ENCODE measurements at regions not wholly inside any gene's neighbourhood (a gene's known extent, or its start where the extent isn't known, plus 50 kb on each side); places are given as distances from the start of the nearest gene placed in this dataset.

GRCh38 chr4:66357316-66357715 lies 687.0 kb upstream of the EPHA5 start:
- Histone ChIP-seq H3K4me3 (ENCODE audit: low read depth, low read length, poor library complexity, severe bottlenecking) (no peak overlapping the region), H3K27me3 (replicated peaks; ENCODE audit: insufficient read depth, low read depth, low read length, poor library complexity) (no peaks in the 10 kb centered on the region), H3K4me1 (ENCODE audit: insufficient read depth, low read length, poor library complexity, severe bottlenecking) (no peaks in the 10 kb centered on the region), H3K9me3 (ENCODE audit: low read depth, low read length, poor library complexity, severe bottlenecking) (no peaks in the 10 kb centered on the region), H3K36me3 (ENCODE audit: insufficient read depth, low read length, poor library complexity, severe bottlenecking) (no peaks in the 10 kb centered on the region), H3K27ac (ENCODE audit: low read depth, low read length, poor library complexity, severe bottlenecking) (no peak overlapping the region)
- BruUV-seq (replicated peaks) = no TSS peak
- intact Hi-C loops (cut with micrococcal nuclease; ENCODE audit: unreplicated experiment) = no loop called here
- POLR2A ChIA-PET (ENCODE audit: low non-redundant PET) = no interaction called here
- TF ChIP-seq CTCF (conservative IDR thresholded peaks at IDR 0.05; ENCODE audit: low read depth, low read length) (no peak), EZH2 (IDR thresholded peaks at IDR 0.05; ENCODE audit: borderline replicate concordance, low read depth, low read length, poor library complexity, severe bottlenecking) (no peak)
- DNase-seq (ENCODE audit: low spot score) = no peak
- CTCF ChIA-PET = no interaction called here

GRCh38 chr4:66355328-66355727 lies 685.0 kb upstream of the EPHA5 start:
- Histone ChIP-seq H3K36me3 (ENCODE audit: insufficient read depth, low read length, poor library complexity, severe bottlenecking) (no peaks in the 10 kb centered on the region), H3K9me3 (ENCODE audit: low read depth, low read length, poor library complexity, severe bottlenecking) (no peaks in the 10 kb centered on the region), H3K4me3 (ENCODE audit: low read depth, low read length, poor library complexity, severe bottlenecking) (no peak overlapping the region), H3K4me1 (ENCODE audit: insufficient read depth, low read length, poor library complexity, severe bottlenecking) (no peaks in the 10 kb centered on the region), H3K27me3 (replicated peaks; ENCODE audit: insufficient read depth, low read depth, low read length, poor library complexity) (no peaks in the 10 kb centered on the region), H3K27ac (ENCODE audit: low read depth, low read length, poor library complexity, severe bottlenecking) (no peak overlapping the region)
- intact Hi-C loops (cut with micrococcal nuclease; ENCODE audit: unreplicated experiment) = no loop called here
- POLR2A ChIA-PET (ENCODE audit: low non-redundant PET) = no interaction called here
- no peak for DNase-seq (ENCODE audit: low spot score)
- CTCF ChIA-PET = no interaction called here
- TF ChIP-seq CTCF (conservative IDR thresholded peaks at IDR 0.05; ENCODE audit: low read depth, low read length) (no peak), EZH2 (IDR thresholded peaks at IDR 0.05; ENCODE audit: borderline replicate concordance, low read depth, low read length, poor library complexity, severe bottlenecking) (no peak)
- BruUV-seq (replicated peaks) = no TSS peak

- DNase-seq (ENCODE audit: low spot score) = no peak
- POLR2A ChIA-PET (ENCODE audit: low non-redundant PET) = no interaction called here
- Histone ChIP-seq H3K4me3 (ENCODE audit: low read depth, low read length, poor library complexity, severe bottlenecking) (no peak overlapping the region), H3K27ac (ENCODE audit: low read depth, low read length, poor library complexity, severe bottlenecking) (no peak overlapping the region), H3K4me1 (ENCODE audit: insufficient read depth, low read length, poor library complexity, severe bottlenecking) (no peaks in the 10 kb centered on the region), H3K27me3 (replicated peaks; ENCODE audit: insufficient read depth, low read depth, low read length, poor library complexity) (no peaks in the 10 kb centered on the region), H3K36me3 (ENCODE audit: insufficient read depth, low read length, poor library complexity, severe bottlenecking) (no peaks in the 10 kb centered on the region), H3K9me3 (ENCODE audit: low read depth, low read length, poor library complexity, severe bottlenecking) (no peaks in the 10 kb centered on the region)
- BruUV-seq (replicated peaks) = no TSS peak
- intact Hi-C loops (cut with micrococcal nuclease; ENCODE audit: unreplicated experiment) = no loop called here
- TF ChIP-seq CTCF (conservative IDR thresholded peaks at IDR 0.05; ENCODE audit: low read depth, low read length) (no peak), EZH2 (IDR thresholded peaks at IDR 0.05; ENCODE audit: borderline replicate concordance, low read depth, low read length, poor library complexity, severe bottlenecking) (no peak)
- CTCF ChIA-PET = no interaction called here
Measured at GRCh38 chr4:66351761-66352160, 681.5 kb upstream of the EPHA5 start.
